H1 (cell line): ENCODE measurements at regions not wholly inside any gene's neighbourhood (a gene's known extent, or its start where the extent isn't known, plus 50 kb on each side); places are given as distances from the start of the nearest gene placed in this dataset.

Experiments
- CTCF ChIA-PET: fragments of 300-600 bp; sonication (Branson Sonifier 250); formaldehyde crosslinking; loops from one replicate; lab custom pipeline; 2021; ENCODE audit not compliant: partially characterized antibody; lab: Charles Lee
- POLR2A ChIA-PET: fragments of 300-600 bp; sonication (Branson Sonifier 250); formaldehyde crosslinking; loops from one replicate; lab custom pipeline; 2021; ENCODE audit warnings: inconsistent platforms; ENCODE audit not compliant: partially characterized antibody; lab: Charles Lee
- DNase-seq, 2 experiments: peaks; one replicate each; pipeline versions ENCODE4 v3.0.0 to v3.0.0-alpha.2; 2010 to 2022; ENCODE audit warnings: low spot score in 2 of 2, low read depth in 1 of 2, mixed read lengths in 1 of 2
- FAIRE-seq: peaks from 2 replicates; lab custom pipeline; 2011; peaks lifted over from hg19 to GRCh38; lab: Jason Lieb, UNC
- H2AFZ ChIP-seq: 2 replicates; pipeline ENCODE4 v1.8.1; 2012; ENCODE audit warnings: low read length, inconsistent platforms
- H2AK5ac ChIP-seq: 2 replicates; pipeline ENCODE4 v1.6.1; 2013; ENCODE audit warnings: low read depth, low read length
- H2BK120ac ChIP-seq: replicated peaks from 2 replicates; pipeline ENCODE3; 2013; ENCODE audit warnings: low read depth, low read length, inconsistent platforms
- H2BK12ac ChIP-seq: 2 replicates; pipeline ENCODE4 v1.6.1; 2013; ENCODE audit warnings: low read depth, low read length
- H2BK15ac ChIP-seq: 2 replicates; pipeline ENCODE4 v1.6.1; 2013; ENCODE audit warnings: low read length
- H2BK20ac ChIP-seq: 2 replicates; pipeline ENCODE4 v1.6.1; 2013; ENCODE audit warnings: low read length
- H2BK5ac ChIP-seq: 2 replicates; pipeline ENCODE4 v1.6.1; 2013; ENCODE audit warnings: low read depth, low read length
- H3K14ac ChIP-seq: 2 replicates; pipeline ENCODE4 v1.6.1; 2013; ENCODE audit warnings: inconsistent platforms; ENCODE audit not compliant: insufficient read length
- H3K18ac ChIP-seq: 2 replicates; pipeline ENCODE4 v1.6.1; 2013; ENCODE audit warnings: low read length; ENCODE audit errors: extremely low read depth
- H3K23ac ChIP-seq: 2 replicates; pipeline ENCODE4 v1.6.1; 2013; ENCODE audit warnings: inconsistent platforms; ENCODE audit not compliant: insufficient read length
- H3K23me2 ChIP-seq: 2 replicates; pipeline ENCODE4 v1.6.1; 2013; ENCODE audit warnings: low read depth, low read length
- H3K27ac ChIP-seq: 2 replicates; pipeline ENCODE4 v1.6.1; 2011; ENCODE audit warnings: low read depth, low read length, inconsistent platforms
- H3K27me3 ChIP-seq, 4 experiments: replicated peaks in 1 of 4; 1 replicate in 1 of 4; 2 replicates in 3 of 4; pipeline versions ENCODE4 v1.6.1 to v1.8.1; 2011 to 2013; ENCODE audit warnings: low read length in 3 of 4, mild to moderate bottlenecking in 3 of 4, inconsistent platforms in 2 of 4, mixed read lengths in 2 of 4, moderate library complexity in 1 of 4; ENCODE audit not compliant: control insufficient read depth in 3 of 4, insufficient read depth in 3 of 4; ENCODE audit errors: extremely low read depth in 1 of 4
- H3K36me3 ChIP-seq, 4 experiments: 2 replicates each; pipeline versions ENCODE4 v1.6.1 to v1.8.1; 2011 to 2013; ENCODE audit warnings: mild to moderate bottlenecking in 4 of 4, low read length in 3 of 4, moderate library complexity in 2 of 4, control low read depth in 1 of 4, inconsistent platforms in 1 of 4; ENCODE audit not compliant: insufficient read depth in 4 of 4, control insufficient read depth in 2 of 4
- H3K4ac ChIP-seq: replicated peaks from 2 replicates; pipeline ENCODE3; 2013; ENCODE audit warnings: low read length, low read depth, mixed read lengths, inconsistent platforms; ENCODE audit not compliant: insufficient read length
- H3K4me1 ChIP-seq, 4 experiments: replicated peaks in 1 of 4; 1 replicate in 1 of 4; 2 replicates in 3 of 4; pipeline versions ENCODE4 v1.6.1 to v1.8.1; 2011 to 2013; ENCODE audit warnings: low read length in 3 of 4, inconsistent platforms in 2 of 4, mixed read lengths in 1 of 4; ENCODE audit not compliant: insufficient read depth in 4 of 4, control insufficient read depth in 3 of 4
- H3K4me2 ChIP-seq, 2 experiments: 2 replicates each; pipeline versions ENCODE4 v1.6.1 to v1.8.1; 2011 to 2013; ENCODE audit warnings: low read depth in 2 of 2, low read length in 2 of 2, control low read depth in 1 of 2, inconsistent platforms in 1 of 2, mild to moderate bottlenecking in 1 of 2; ENCODE audit not compliant: insufficient read depth in 1 of 2
- H3K4me3 ChIP-seq, 4 experiments: fragments of 200-600, 300-600 bp in 1 of 4; sonication (generic), shearing (Covaris generic), sonication (Bioruptor Twin) in 1 of 4; 2 replicates each; pipeline versions ENCODE4 v1.5.1 to v1.8.1; 2011 to 2016; ENCODE audit warnings: low read length in 4 of 4, low read depth in 3 of 4, control low read depth in 2 of 4, inconsistent platforms in 2 of 4, mild to moderate bottlenecking in 2 of 4, mixed read lengths in 1 of 4, moderate library complexity in 1 of 4; ENCODE audit not compliant: insufficient read depth in 2 of 4; ENCODE audit errors: extremely low read depth in 1 of 4
- H3K56ac ChIP-seq: replicated peaks from 2 replicates; pipeline ENCODE3; 2013; ENCODE audit warnings: low read depth, mild to moderate bottlenecking, mixed read lengths, low read length, inconsistent platforms; ENCODE audit not compliant: insufficient read length
- H3K79me1 ChIP-seq: 2 replicates; pipeline ENCODE4 v1.6.1; 2013; ENCODE audit warnings: low read depth, low read length, control low read depth
- H3K79me2 ChIP-seq, 2 experiments: 2 replicates each; pipeline versions ENCODE4 v1.6.1 to v1.8.1; 2012 to 2013; ENCODE audit warnings: low read length in 2 of 2, mild to moderate bottlenecking in 2 of 2, inconsistent platforms in 1 of 2; ENCODE audit not compliant: insufficient read depth in 2 of 2, control insufficient read depth in 1 of 2
- H3K9ac ChIP-seq, 4 experiments: replicated peaks in 1 of 4; 1 replicate in 1 of 4; 2 replicates in 3 of 4; pipeline versions ENCODE4 v1.6.1 to v1.8.1; 2011 to 2013; ENCODE audit warnings: low read depth in 3 of 4, low read length in 3 of 4, control low read depth in 2 of 4, mild to moderate bottlenecking in 2 of 4, moderate library complexity in 2 of 4, inconsistent platforms in 1 of 4; ENCODE audit errors: extremely low read depth in 1 of 4
- H3K9me3 ChIP-seq, 2 experiments: 2 replicates each; pipeline versions ENCODE4 v1.6.1 to v1.8.1; 2012 to 2013; ENCODE audit warnings: mild to moderate bottlenecking in 2 of 2, moderate library complexity in 2 of 2, control low read depth in 1 of 2, inconsistent platforms in 1 of 2, low read depth in 1 of 2, low read length in 1 of 2, mixed read lengths in 1 of 2; ENCODE audit not compliant: insufficient read depth in 2 of 2
- H4K20me1 ChIP-seq, 2 experiments: replicated peaks in 1 of 2; 2 replicates each; pipeline versions ENCODE3 to v1.8.1; 2011 to 2013; ENCODE audit warnings: inconsistent platforms in 2 of 2, low read length in 2 of 2, mild to moderate bottlenecking in 1 of 2; ENCODE audit not compliant: insufficient read depth in 2 of 2, control insufficient read depth in 1 of 2
- H4K5ac ChIP-seq: 2 replicates; pipeline ENCODE4 v1.6.1; 2013; ENCODE audit warnings: low read length, low read depth, mixed read lengths, inconsistent platforms; ENCODE audit not compliant: insufficient read length
- H4K8ac ChIP-seq: 2 replicates; pipeline ENCODE4 v1.8.0; 2013; ENCODE audit warnings: mild to moderate bottlenecking, moderate library complexity, low read length, inconsistent platforms; ENCODE audit not compliant: insufficient read depth; ENCODE audit errors: extremely low read depth
- H4K91ac ChIP-seq: replicated peaks from 2 replicates; pipeline ENCODE3; 2013; ENCODE audit warnings: low read length, mixed read lengths, inconsistent platforms; ENCODE audit not compliant: insufficient read length
- JUN ChIP-seq: IDR thresholded peaks from 2 replicates; pipeline ENCODE4 v1.6.1; 2011; ENCODE audit warnings: low read depth, mild to moderate bottlenecking, improper control_type of control experiment, low read length
- RNF2 ChIP-seq: fragments of 200-900, 300-1000 bp; sonication (generic); IDR thresholded peaks from 2 replicates; pipeline ENCODE4 v1.7.1; 2016; ENCODE audit warnings: borderline replicate concordance, low read depth, mild to moderate bottlenecking, antibody characterized with exemption, low read length; ENCODE audit not compliant: poor library complexity, severe bottlenecking; ENCODE audit errors: missing control alignments
- TEAD4 ChIP-seq: IDR thresholded peaks from 2 replicates; pipeline ENCODE4 v1.6.1; 2012; ENCODE audit warnings: low read depth, low read length, inconsistent platforms, mixed read lengths
- WGBS, 2 experiments: shearing (Covaris generic) in 1 of 2; methylation state at CpG; one replicate each; pipeline versions ENCODE4 v1.1.6 to v1.1.7; 2013 to 2015; ENCODE audit warnings: low lambda C conversion rate in 2 of 2, mixed read lengths in 2 of 2, inconsistent platforms in 1 of 2, low coverage in 1 of 2, missing lambda C conversion rate in 1 of 2; ENCODE audit not compliant: insufficient replicate concordance in 2 of 2, insufficient coverage in 1 of 2, insufficient read length in 1 of 2; ENCODE audit errors: extremely low coverage in 1 of 2, missing lambda C conversion rate in 1 of 2; 5-methylcytosine and 5-hydroxymethylcytosine counted together

GRCh38 chr11:122038543-122038942, 77.5 kb downstream of the BLID start:
- Histone ChIP-seq H3K18ac (no peak overlapping the region), H2BK15ac (no peak overlapping the region), H3K79me1 (no peaks in the 10 kb centered on the region), H3K23ac (no peak overlapping the region), H3K4me1 (peaks cover 0 to 6% (median under 1%) of the 10 kb centered on the region in 4 experiments; a peak in 4 of 7 replicates), H3K14ac (no peak overlapping the region), H3K27ac (no peak overlapping the region), H2BK120ac (no peak overlapping the region), H3K4ac (no peak overlapping the region), H3K23me2 (no peaks in the 10 kb centered on the region), H3K4me3 (no peak overlapping the region), H2AK5ac (no peak overlapping the region), H4K5ac (no peak overlapping the region), H2AFZ (no peak overlapping the region), H3K36me3 (no peaks in the 10 kb centered on the region), H4K91ac (no peak overlapping the region), H4K8ac (no peak overlapping the region), H3K56ac (no peak overlapping the region), H3K9ac (no peak overlapping the region), H3K27me3 (no peaks in the 10 kb centered on the region), H3K9me3 (no peaks in the 10 kb centered on the region), H2BK12ac (no peak overlapping the region), H3K4me2 (no peak overlapping the region), H3K79me2 (no peaks in the 10 kb centered on the region), H4K20me1 (no peaks in the 10 kb centered on the region), H2BK20ac (no peak overlapping the region), H2BK5ac (no peak overlapping the region)
- FAIRE-seq (no peak), DNase-seq (no peak)
- ChIA-PET POLR2A (no interaction called here), CTCF (interaction anchor here (0.7 to 1.2 kb wide), 2 partner anchors 355 to 384 kb away, joined by 3 to 4 read pairs; no protein-coding TSS in a partner anchor)
- TF ChIP-seq JUN (0 out of 2 replicates have a peak, but pooled peaks have one; percentile 46), TEAD4 (peak; percentile 86), RNF2 (no peak)
- 51% methylated on average over 2 of the region's 2 CpGs; no CpG with 5 or more reads in 1 of the 2 experiments for WGBS, 2 experiments
